Endothelial cell of umbilical vein (primary cell): ENCODE measurements at regions not wholly inside any gene's neighbourhood (a gene's known extent, or its start where the extent isn't known, plus 50 kb on each side); places are given as distances from the start of the nearest gene placed in this dataset.
A peak's percentile ranks its signal among the peaks of the same experiment; 100 is the strongest.

Source experiments
- BruUV-seq: library from RNA; stranded (reverse); fragments of 400-500 nt; replicated peaks from 2 replicates; lab custom pipeline; 2021; lab: Mats Ljungman, UMichigan
- CTCF ChIA-PET: fragments of 300-600, 350-600 bp; sonication (Branson Sonifier 250); formaldehyde crosslinking; loops from one replicate; lab custom pipeline; 2021; ENCODE audit warnings: antibody characterized with exemption, inconsistent platforms; lab: Charles Lee
- POLR2A ChIA-PET: fragments of 300-600, 350-600 bp; sonication (Branson Sonifier 250); formaldehyde crosslinking; loops from one replicate; lab custom pipeline; 2021; ENCODE audit warnings: antibody characterized with exemption, inconsistent platforms; lab: Charles Lee
- DNase-seq: peaks from one replicate; pipeline ENCODE4 v3.0.0-alpha.2; 2011; ENCODE audit warnings: low read depth, low spot score
- FAIRE-seq: peaks from 2 replicates; lab custom pipeline; 2011; peaks lifted over from hg19 to GRCh38; lab: Jason Lieb, UNC
- H2AFZ ChIP-seq: 2 replicates; pipeline ENCODE4 v1.6.0; 2012; ENCODE audit warnings: low read depth, low read length, control low read depth, inconsistent platforms
- H3K27ac ChIP-seq: 2 replicates; pipeline ENCODE4 v1.5.1; 2011; ENCODE audit warnings: low read depth, mild to moderate bottlenecking, control low read depth, low read length, moderate library complexity; ENCODE audit not compliant: insufficient read depth
- H3K27me3 ChIP-seq, 2 experiments: 2 replicates each; pipeline versions ENCODE4 v1.6.0 to v1.6.1; 2011; ENCODE audit warnings: low read length in 2 of 2, mixed read lengths in 1 of 2; ENCODE audit not compliant: control insufficient read depth in 2 of 2, insufficient read depth in 2 of 2
- H3K36me3 ChIP-seq, 2 experiments: 2 replicates in 1 of 2; 3 replicates in 1 of 2; pipeline ENCODE4 v1.5.1; 2011; ENCODE audit warnings: low read length in 2 of 2, mild to moderate bottlenecking in 1 of 2, moderate library complexity in 1 of 2; ENCODE audit not compliant: control insufficient read depth in 2 of 2, insufficient read depth in 2 of 2; ENCODE audit errors: extremely low read depth in 1 of 2
- H3K4me1 ChIP-seq: 3 replicates; pipeline ENCODE4 v1.5.1; 2011; ENCODE audit warnings: mild to moderate bottlenecking, low read length; ENCODE audit not compliant: control insufficient read depth, insufficient read depth; ENCODE audit errors: extremely low read depth
- H3K4me2 ChIP-seq: 2 replicates; pipeline ENCODE4 v1.6.1; 2011; ENCODE audit warnings: low read length, control low read depth, mixed read lengths; ENCODE audit not compliant: insufficient read depth
- H3K4me3 ChIP-seq, 3 experiments: fragments of 200-600 bp in 1 of 3; sonication (generic), shearing (Covaris generic) in 1 of 3; replicated peaks in 1 of 3; 2 replicates each; pipeline ENCODE4 v1.5.1; 2011 to 2016; ENCODE audit warnings: control low read depth in 3 of 3, low read length in 3 of 3, mild to moderate bottlenecking in 2 of 3, inconsistent platforms in 1 of 3, low read depth in 1 of 3, moderate library complexity in 1 of 3; ENCODE audit not compliant: insufficient read depth in 1 of 3
- H3K79me2 ChIP-seq: 2 replicates; pipeline ENCODE4 v1.6.0; 2012; ENCODE audit warnings: low read length, inconsistent platforms; ENCODE audit not compliant: control insufficient read depth, insufficient read depth
- H3K9ac ChIP-seq: replicated peaks from 2 replicates; pipeline ENCODE3; 2011; ENCODE audit warnings: low read length, control low read depth; ENCODE audit not compliant: insufficient read depth; ENCODE audit errors: extremely low read depth
- H3K9me1 ChIP-seq: replicated peaks from 3 replicates; pipeline ENCODE4 v1.6.0; 2011; ENCODE audit warnings: mild to moderate bottlenecking, low read length; ENCODE audit not compliant: control insufficient read depth, insufficient read depth; ENCODE audit errors: extremely low read depth
- H3K9me3 ChIP-seq: replicated peaks from 2 replicates; pipeline ENCODE4 v1.5.1; 2012; ENCODE audit warnings: low read length, inconsistent platforms; ENCODE audit not compliant: control insufficient read depth, insufficient read depth
- H4K20me1 ChIP-seq: replicated peaks from 2 replicates; pipeline ENCODE3; 2011; ENCODE audit warnings: mild to moderate bottlenecking, low read length; ENCODE audit not compliant: control insufficient read depth, insufficient read depth; ENCODE audit errors: extremely low read depth
- CTCF ChIP-seq, 2 donors: IDR thresholded peaks; 1 replicate in 1 of 2; 2 replicates in 1 of 2; pipeline ENCODE4 v1.5.1; 2011; ENCODE audit warnings: low read length in 2 of 2, mild to moderate bottlenecking in 2 of 2, moderate library complexity in 2 of 2, control low read depth in 1 of 2, inconsistent platforms in 1 of 2, low read depth in 1 of 2; ENCODE audit not compliant: insufficient read depth in 1 of 2; ENCODE audit errors: extremely low read depth in 1 of 2
- EZH2 ChIP-seq: IDR thresholded peaks from 2 replicates; pipeline ENCODE4 v1.6.1; 2012; ENCODE audit warnings: borderline replicate concordance, low read depth, mild to moderate bottlenecking, moderate library complexity, low read length, inconsistent platforms; ENCODE audit not compliant: severe bottlenecking
- FOS ChIP-seq: IDR thresholded peaks from 2 replicates; pipeline ENCODE4 v1.6.1; 2011; ENCODE audit warnings: mild to moderate bottlenecking, low read length, moderate library complexity, borderline replicate concordance; ENCODE audit not compliant: insufficient read depth
- GATA2 ChIP-seq: IDR thresholded peaks from 2 replicates; pipeline ENCODE4 v1.7.0; 2011; ENCODE audit warnings: low read depth, mild to moderate bottlenecking, moderate library complexity, mixed read lengths, low read length; ENCODE audit not compliant: insufficient read length, insufficient read depth
- JUN ChIP-seq: IDR thresholded peaks from 2 replicates; pipeline ENCODE4 v1.6.1; 2011; ENCODE audit warnings: borderline replicate concordance, low read depth; ENCODE audit not compliant: insufficient read length, insufficient read depth
- MAX ChIP-seq: IDR thresholded peaks from 2 replicates; pipeline ENCODE4 v1.6.1; 2011; ENCODE audit not compliant: insufficient read depth, insufficient read length
- MYC ChIP-seq: IDR thresholded peaks from one replicate; pipeline ENCODE4 v1.6.1; 2011; ENCODE audit warnings: mild to moderate bottlenecking, low read depth, low read length
- POLR2A ChIP-seq: IDR thresholded peaks from 2 replicates; pipeline ENCODE4 v1.6.1; 2012; ENCODE audit warnings: low read depth, mild to moderate bottlenecking, control low read depth, low read length
- POLR2AphosphoS5 ChIP-seq: IDR thresholded peaks from 2 replicates; pipeline ENCODE4 v1.6.1; 2012; ENCODE audit warnings: low read depth, mild to moderate bottlenecking, control low read depth, low read length, moderate library complexity; ENCODE audit not compliant: insufficient read depth
- dilution Hi-C: fragments of 300-500 bp; cut with MboI; formaldehyde crosslinking; loops from one replicate; pipeline ENCODE4 v1.15.0; 2019; ENCODE audit warnings: low sequenced_read_pairs; ENCODE audit not compliant: extremely low pct_ligation_motif_present
- intact Hi-C: fragments of 100-400 bp; cut with micrococcal nuclease; formaldehyde crosslinking; loops from one replicate; pipeline ENCODE4 v1.10.0; 2022

GRCh38 chr11:25970726-25971508, 361.0 kb upstream of the ANO3 start:
- Histone ChIP-seq H2AFZ (no peak overlapping the region), H3K36me3 (no peaks in the 10 kb centered on the region), H3K9ac (no peak overlapping the region), H3K9me3 (no peaks in the 10 kb centered on the region), H3K27me3 (no peaks in the 10 kb centered on the region), H3K4me3 (no peak overlapping the region), H3K4me1 (no peaks in the 10 kb centered on the region), H3K79me2 (no peaks in the 10 kb centered on the region), H3K4me2 (no peak overlapping the region), H4K20me1 (no peaks in the 10 kb centered on the region), H3K27ac (no peak overlapping the region), H3K9me1 (no peaks in the 10 kb centered on the region)
- POLR2A ChIA-PET = no interaction called here
- intact Hi-C loops (no loop called here), dilution Hi-C loops (no loop called here)
- CTCF ChIA-PET = interaction anchor here (2.1 kb wide), 1 partner anchor 11 kb away, joined by 8 read pairs; no protein-coding TSS in a partner anchor
- BruUV-seq = no TSS peak
- DNase-seq (no peak), FAIRE-seq (no peak)
- TF ChIP-seq MYC (no peak), CTCF (IDR thresholded peaks at IDR 0.05; ENCODE audit: extremely low read depth in 1 of 2, insufficient read depth in 1 of 2, low read depth in 1 of 2, low read length in 2 of 2) (peak in 1 of 2 donors; percentile 13), EZH2 (no peak)

GRCh38 chr11:25980091-25980490, 351.8 kb upstream of the ANO3 start:
- CTCF ChIA-PET = interaction anchor here (2.7 to 6.9 kb wide), 3 partner anchors 249 to 303 kb away, joined by 69 to 142 read pairs (median 95); no protein-coding TSS in a partner anchor
- intact Hi-C loops = no loop called here
- POLR2A ChIA-PET = no interaction called here

More at GRCh38 chr11:25980091-25980490, 351.8 kb upstream of the ANO3 start:
- Histone ChIP-seq H3K4me3 (no peak overlapping the region), H3K4me1 (no peaks in the 10 kb centered on the region), H3K4me2 (no peak overlapping the region), H3K9me1 (no peaks in the 10 kb centered on the region), H3K27ac (no peak overlapping the region), H4K20me1 (no peaks in the 10 kb centered on the region), H3K36me3 (no peaks in the 10 kb centered on the region), H3K27me3 (no peaks in the 10 kb centered on the region), H2AFZ (no peak overlapping the region), H3K9me3 (no peaks in the 10 kb centered on the region), H3K79me2 (no peaks in the 10 kb centered on the region), H3K9ac (no peak overlapping the region)
- BruUV-seq = no TSS peak
- FAIRE-seq (no peak), DNase-seq (no peak)
- TF ChIP-seq FOS (no peak), CTCF (IDR thresholded peaks at IDR 0.05; ENCODE audit: extremely low read depth in 1 of 2, insufficient read depth in 1 of 2, low read depth in 1 of 2, low read length in 2 of 2) (no peak), EZH2 (no peak), POLR2A (no peak), POLR2AphosphoS5 (no peak), MYC (no peak), GATA2 (no peak), JUN (no peak), MAX (no peak)
- dilution Hi-C loops = loop anchor here (25.0 kb wide), 1 partner anchor 257 kb away; no protein-coding TSS in a partner anchor
